Activated CD4-positive, alpha-beta T cell treated with anti-CD3 and anti-CD28 coated beads for 48 hours (primary cell): ENCODE measurements at regions not wholly inside any gene's neighbourhood (a gene's known extent, or its start where the extent isn't known, plus 50 kb on each side); places are given as distances from the start of the nearest gene placed in this dataset.
"Not testable (repeated sequence)": the region's sequence is repeated elsewhere in the genome, so short reads cannot be mapped to it uniquely, and the experiment has no call there.

ENCODE experiments used
- DNase-seq: peaks from one replicate; pipeline ENCODE4 v3.0.0-alpha.2; 2020

DNA sequence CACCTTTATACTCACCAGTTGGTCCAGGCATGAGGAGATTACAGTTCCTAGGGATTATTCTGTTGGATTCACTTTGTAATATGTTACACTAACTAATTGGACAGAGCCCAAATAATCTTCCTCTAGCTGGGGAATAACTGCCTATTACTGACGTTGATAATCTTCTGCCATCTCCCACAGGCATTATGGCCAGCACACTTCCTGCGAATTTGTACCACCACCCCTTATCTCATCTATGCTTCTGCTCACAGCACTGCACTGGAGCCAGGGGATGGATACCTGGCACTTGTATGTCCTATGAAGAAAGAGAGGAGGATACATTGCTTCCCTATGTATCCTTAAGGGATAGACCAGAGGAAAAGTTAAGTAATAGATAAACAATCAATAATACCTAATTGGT lies 494.8 kb upstream of the MAN1A1 start:
- DNase-seq: no peak

DNA sequence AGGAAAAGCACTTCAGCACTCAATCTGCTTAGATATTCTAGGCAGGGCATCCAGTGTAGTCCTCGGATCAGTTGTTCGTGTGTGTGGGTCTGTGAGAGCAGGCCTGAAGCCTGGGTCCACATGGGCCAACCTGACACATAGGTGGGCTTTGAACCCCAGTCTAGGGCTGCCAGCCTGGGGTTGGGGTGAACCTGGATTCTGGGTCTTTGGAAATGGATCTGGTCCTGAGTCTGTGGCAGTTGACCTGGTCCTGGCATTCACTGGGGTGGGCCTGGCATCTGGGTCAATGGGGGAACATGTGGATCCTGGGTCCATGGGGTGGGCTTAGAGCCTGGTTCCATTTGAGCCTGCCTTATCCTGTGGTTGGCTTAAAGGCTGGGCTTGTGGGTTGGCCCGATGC lies 492.6 kb upstream of the MAN1A1 start:
- DNase-seq: no peak

DNA sequence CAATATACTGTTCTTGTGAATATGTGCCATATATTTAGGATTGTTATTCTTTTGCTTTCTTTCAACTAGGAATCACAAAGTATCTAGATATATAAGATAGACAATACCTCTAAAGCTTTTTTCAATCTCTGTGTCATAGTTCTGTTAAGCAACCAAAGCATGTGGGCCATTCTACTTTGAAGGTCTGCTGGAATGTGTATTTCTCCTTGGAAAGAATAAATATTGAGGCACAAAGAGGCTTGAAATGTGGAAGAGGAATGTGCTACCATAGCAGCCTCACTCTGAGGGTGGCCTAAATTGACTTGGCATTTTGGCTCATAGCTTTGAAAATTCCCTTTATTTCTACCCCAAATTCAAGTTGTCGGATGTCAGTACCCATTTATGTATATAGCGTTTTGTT lies 488.5 kb upstream of the MAN1A1 start:
- DNase-seq: no peak

DNA sequence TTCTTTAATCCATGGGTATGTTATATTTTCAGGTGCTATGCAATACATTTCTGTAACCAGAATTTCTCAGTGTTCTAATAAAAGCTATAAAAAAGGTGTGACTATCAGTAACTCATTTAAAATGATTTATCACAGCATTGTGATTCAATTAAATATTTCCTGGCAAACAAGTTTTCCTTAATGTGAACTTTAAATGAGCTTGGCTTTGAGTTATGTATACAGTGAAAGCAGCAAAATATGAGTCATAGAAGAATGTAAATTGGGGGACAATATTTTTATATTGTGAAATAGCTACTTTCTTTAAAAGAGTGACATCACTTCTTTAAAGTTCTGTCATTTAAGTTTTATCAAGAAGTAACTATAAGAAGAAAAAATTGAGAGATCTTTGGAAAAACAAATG lies 484.9 kb upstream of the MAN1A1 start:
- DNase-seq: no peak

DNA sequence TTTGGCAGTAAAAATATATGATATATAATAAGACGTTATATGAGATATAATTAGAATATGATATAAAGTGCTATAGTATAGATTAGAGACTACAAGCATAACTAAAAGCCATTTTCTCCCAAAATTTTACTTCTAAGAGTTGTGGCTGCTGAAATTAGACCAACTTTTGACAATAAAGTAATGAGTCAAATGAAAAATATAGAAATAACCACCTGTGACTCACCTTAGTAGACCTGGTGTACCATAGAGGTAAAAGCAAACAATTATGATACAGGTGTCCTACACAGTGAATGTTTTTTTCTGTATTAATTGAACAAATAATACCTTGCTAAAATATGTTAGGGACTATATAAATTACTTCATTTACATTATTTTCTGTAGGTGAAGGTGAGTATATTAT lies 482.9 kb upstream of the MAN1A1 start:
- no peak for DNase-seq

DNA sequence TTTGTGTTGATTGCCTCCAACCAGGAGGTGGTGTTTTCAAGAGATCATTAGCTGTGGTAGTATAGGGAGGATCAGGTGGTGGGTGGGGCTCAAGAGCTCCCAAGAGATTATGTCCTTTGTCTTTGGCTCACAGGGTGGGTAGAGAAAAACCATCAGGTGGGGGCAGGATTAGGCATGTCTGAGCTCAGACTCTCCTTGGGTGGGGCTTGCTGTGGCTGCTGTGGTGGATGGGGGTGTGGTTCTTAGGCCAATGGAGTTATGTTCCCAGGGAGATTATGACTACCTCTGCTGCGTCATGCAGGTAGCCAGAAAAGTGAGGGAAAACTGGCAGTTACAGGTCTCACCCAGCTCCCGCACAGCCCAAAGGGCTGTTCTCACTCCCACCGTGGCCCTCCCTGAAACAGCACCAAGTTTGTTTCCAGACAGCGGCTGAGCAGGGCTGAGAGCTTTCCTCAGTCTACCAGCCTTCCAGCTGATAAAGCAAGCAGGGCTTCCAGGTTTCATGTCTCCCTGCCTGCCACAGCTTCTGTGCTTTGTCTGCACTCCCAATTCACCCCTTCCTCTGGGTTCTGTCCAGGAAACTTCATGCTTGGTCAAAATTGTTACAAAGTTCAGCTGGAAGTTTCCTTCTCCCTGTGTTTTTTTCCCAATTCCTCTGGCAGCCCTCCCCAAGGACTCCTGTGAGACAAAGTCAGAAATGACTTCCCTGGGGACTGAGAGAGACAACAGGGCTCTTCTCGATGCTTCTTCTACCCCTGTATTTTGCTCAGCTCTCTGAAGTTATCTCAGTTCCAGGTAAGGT lies 481.1 kb upstream of the MAN1A1 start:
- no peak for DNase-seq

DNA sequence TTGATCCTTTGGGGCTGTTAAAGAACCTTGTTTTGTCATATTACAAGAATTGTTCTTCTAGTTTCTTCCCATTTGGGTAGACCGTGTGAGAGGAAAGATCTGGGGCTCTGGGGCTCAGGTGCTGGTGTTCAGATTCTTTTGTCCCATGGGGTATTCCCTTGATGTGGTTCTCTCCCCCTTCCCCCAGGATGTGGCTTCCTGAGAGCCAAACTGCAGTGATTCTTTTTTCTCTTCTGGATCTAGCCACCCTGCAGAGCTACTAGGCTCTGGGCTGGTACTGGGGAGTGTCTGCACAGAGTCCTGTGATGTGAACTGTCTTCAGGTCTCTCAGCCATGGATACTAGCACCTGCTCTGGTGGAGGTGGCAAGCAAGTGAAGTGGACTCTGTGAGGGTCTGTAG lies 480.5 kb upstream of the MAN1A1 start:
- no peak for DNase-seq

DNA sequence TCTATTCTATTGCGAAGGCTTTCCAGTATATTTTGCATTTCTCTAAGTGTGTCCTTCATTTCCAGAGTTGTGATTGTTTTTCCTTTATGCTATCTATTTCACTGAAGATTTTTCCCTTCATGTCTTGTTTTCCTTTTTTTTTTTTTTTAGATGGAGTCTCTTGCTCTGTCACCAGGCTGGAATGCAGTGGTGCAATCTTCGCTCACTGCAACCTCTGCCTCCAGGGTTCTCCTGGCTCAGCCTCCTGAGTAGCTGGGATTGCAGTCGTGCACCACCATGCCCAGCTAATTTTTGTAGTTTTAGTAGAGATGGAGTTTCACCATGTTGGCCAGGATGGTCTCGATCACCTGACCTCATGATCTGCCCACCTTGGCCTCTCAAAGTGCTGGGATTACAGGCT lies 479.9 kb upstream of the MAN1A1 start:
- not testable (repeated sequence) for DNase-seq

DNA sequence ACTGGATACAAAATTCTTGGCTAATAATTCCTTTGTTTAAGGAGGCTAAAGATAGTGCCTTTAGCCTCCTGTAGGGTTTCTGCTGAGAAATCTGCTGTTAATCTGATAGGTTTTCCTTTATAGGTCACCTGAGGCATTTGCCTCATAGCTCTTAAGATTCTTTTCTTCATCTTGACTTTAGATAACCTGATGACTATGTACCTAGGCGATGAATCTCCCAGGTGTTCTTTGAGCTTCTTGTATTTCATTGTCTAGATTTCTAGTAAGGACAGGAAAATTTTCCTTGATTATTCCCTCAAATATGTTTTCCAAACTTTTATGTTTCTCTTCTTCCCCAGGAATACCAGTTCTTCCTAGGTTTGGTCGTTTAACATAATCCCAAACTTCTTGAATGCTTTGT lies 479.4 kb upstream of the MAN1A1 start:
- DNase-seq: no peak

DNA sequence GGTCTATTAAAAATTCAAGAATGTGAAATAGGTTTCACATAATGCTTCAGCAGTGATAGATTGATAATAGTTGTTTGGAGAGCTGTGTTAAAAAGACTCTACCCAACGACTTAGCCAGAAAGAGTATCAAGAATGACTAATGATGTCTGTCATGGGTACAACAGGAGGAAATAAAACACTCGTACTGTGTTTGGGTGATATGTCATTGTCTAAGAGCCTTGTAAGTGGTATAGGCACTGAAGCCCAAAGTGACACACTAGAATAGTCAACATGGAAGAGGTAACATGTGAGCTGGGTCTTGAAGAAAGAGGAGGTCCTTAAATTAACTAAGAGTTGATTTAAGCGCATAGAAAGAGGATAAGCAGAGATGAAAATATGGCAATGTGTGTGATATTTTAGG lies 471.8 kb upstream of the MAN1A1 start:
- no peak for DNase-seq

DNA sequence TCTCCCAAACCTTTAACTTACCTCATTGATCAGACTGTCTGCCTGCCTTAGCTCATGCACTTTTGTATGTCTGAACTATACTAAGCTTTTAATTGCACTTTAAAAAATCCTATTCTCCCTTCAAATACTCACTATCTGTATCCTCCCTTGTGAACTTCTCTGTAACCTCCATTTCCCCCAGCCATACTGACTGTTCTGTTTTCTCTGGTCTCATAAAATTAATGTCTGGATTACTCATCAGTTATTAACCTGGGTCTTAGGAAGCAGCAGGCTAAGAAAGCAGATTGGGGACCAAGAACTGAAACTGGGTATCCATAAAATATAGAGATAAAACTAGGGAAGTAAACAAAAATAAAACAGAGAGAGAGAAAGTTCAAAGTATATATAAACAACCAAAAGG lies 469.3 kb upstream of the MAN1A1 start:
- DNase-seq: no peak

DNA sequence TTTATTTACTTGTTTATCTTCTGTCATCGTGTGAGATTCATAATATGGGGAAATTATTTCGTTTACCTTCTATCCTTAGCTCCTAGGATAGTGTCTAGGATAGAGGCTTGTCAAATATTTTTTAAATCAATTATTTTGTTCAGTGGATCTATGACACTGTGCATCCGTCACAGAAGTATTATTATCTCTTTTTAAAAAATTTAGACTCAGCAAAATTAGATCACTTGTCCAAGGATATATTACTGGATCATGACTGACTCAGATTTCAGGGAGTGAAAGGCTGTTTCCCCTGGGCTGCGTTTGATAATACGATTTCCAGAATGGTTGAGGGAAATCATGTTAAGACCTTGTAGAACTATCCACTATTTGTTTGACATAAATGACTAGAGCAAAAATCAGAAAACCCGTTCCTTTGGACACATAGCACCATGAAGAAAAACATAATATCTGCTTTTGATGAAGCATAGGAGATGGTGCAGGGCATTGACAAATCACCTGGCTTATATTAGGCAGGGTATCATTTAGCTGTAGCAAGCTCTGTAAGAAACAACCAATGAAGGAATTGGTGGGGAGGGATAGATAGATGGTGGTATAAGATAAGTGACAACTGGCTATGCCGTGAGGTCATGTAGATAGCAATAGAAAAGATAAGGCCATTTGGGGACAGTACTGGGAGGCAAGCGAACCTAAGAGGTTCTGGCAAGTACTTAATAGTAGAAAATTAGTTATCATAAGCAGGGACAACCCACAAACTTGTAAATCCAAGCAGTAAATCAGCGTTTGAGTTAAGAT lies 465.2 kb upstream of the MAN1A1 start:
- DNase-seq: no peak

DNA sequence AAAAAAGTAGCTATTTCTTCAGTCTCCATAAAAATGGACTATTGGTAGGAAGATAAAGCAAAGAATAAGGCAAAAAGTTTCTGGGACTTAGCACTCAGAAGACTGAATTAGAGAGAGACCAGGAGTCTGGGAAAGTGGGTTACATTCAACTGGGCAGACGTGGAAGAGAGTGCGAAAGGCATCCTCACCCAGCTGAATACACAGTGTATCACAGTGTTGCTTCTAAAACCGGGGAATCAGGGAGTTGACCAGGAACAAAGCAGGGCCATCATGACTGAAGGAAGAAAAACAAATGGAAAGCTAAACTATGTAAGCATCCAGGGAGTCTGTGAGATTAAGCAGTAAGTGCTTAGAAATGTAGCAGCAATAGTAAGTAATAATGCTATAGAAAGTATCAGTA lies 452.9 kb upstream of the MAN1A1 start:
- DNase-seq: no peak

DNA sequence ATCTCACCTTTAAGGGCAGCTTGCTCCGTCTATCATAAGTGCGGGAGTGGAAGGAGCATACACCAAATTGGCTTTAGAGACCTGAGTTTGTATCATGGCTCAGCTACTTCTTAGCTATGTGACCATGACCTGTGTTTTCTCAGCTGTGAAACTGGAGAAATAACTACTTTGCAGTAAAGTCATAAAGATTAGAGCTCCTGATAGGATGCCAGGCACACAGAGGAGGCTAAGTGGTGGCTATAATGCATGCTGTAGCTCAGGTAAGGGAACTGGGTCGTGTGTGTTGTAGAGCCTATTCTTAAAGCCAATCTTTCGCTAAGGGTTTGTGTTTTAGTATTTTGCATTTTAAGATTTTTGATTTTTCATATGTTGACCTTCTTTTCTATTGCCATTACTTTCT lies 451.5 kb upstream of the MAN1A1 start:
- no peak for DNase-seq

DNA sequence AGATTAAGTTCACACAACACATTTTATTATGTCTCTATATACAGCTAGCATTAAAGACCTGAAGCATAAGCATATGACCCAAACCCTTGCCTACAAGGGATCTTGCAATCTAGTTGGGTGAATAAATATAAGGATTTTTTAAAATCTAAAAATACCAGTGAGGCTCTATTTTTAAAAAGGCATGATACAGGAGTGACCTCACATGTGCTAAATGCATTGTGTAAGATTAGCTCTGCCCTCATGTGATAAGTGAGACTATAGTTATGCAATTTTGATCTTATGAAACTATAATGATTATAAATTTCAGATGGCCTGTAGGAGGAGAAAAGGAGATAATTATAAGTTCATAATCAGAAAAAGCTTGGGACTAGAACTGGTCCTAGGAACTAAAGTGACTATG lies 451.0 kb upstream of the MAN1A1 start:
- no peak for DNase-seq

DNA sequence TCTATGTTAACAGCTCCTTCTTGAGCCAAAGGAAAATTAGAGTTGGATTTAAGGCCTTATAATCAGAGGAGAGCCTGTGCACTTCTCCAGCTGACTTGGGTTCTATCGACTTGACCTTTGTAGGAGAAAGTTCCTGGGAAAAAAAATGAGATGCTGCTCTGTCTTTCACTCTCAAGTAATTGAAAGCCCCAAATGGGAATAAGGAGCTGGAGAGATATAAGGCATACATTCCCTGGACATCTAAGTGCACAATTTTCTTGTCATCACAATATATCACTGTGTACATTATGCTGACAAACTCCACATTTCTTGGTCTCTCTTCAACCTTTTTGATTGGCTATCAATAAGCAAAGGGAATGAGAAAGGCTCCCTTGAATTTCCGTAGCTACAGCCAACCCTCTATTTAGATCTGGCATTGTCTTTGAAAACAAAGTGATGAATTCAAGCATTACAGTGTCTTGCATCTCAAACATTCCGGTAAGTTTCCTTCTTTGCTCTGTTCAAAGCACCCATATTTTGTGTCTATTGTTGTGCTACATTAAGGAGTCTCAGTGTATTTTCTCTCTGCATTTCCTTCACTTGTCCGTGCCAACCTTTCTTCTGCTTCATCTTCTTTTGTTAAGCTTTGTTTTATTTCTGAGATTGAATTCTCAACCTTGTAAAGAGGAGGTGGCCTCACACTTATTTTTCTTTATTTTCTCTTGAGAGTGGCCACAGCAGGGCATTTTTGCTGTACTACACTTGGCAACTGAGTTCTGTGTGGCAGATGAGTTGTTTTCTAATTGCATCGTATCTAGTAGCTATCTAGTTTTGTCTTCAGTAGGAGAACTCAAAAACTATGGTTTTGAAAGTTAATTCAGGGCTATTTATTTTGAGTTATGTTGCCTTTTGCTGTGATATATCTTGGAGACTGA lies 450.3 kb upstream of the MAN1A1 start:
- DNase-seq: no peak

DNA sequence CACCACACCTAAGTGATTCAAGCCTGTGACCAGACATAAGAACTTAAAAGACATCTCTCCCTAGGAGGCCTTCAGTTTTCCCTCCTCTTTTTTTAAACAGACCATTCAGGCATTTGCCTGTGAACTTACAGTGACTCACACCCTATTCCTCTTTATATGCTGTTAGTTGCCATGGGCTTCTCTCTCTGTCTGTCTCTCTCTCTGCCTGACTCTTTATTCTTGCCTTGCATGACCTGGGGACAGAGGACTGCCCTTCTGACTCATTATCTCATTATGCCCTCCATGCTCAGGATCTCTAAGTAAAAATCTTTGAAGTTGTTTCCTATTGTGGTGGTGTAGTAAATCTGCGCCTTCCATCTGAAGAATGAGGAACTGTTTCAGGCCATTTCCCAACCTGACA lies 442.2 kb upstream of the MAN1A1 start:
- no peak for DNase-seq

DNA sequence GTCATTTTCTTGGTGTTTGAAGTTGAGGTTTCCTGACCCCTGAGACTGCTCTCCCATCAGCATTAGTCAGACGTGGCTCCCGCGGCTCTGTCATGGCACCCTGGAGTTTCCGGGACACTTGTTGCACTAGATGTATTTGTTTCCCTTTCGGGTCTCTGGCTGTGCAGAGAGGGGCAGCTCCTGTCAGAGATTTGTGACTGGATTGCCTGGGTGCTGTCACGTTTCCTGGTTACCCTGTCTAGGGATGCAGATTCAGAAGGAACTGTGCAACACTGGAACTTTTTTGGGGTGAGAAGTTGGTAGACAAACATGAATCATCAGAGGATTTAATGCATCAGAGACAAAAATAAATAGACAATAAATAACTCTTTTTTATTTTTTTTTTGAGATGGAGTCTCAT lies 431.8 kb upstream of the MAN1A1 start:
- DNase-seq: no peak

DNA sequence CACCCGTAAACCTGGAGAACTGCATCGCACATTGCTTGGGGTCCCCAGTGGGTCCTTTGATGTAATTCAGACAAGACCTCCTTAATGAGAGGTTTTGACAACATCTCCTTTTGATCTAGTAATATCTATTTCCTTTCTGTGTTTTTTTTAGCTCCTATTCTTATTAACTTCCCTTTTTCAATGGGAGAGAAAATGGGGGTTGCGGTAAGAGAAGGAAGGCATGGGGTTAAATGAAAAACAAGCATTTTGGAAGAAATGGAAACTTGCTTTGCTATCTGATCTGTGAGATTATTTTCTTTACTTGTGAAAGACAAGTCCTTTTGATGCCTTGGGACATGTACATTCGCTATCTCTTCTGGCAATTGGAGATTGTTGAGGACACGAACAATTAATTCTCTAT lies 418.6 kb upstream of the MAN1A1 start:
- DNase-seq: no peak

DNA sequence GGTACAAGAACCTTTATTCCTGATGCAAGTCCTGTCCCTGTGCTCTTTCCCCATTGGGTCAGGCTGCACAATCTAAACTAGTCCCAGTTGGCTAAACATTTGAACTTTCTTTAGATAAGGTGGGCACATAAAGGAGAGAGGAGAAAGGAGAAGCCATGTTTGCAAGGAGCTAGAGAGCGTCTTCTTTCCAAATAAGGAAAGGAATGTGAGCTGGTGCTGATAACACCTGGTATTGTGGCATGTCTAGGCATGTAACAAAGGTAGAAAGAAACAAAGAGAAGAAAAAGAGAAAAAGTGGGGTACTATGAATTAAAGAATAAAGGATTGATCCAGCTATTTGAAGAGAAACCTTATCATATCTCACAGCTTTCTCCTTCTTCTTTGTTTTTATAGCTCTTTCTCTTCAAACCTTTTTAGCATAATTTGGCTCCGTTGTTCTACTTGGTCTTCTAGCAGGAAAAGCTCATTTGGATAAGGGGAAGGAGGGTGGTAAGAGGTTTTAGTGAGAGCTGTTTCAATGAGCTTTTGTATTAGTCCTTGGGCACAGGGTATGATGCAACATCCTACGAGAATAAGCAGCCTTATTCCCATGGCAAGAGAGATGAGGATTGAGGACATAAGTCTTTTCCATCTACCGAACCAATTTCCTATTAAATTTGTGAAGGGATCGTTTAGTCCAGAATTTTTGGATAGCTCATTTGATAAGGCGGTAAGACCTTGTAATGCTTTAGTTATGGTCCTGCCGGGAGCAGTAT lies 415.5 kb upstream of the MAN1A1 start:
- no peak for DNase-seq

DNA sequence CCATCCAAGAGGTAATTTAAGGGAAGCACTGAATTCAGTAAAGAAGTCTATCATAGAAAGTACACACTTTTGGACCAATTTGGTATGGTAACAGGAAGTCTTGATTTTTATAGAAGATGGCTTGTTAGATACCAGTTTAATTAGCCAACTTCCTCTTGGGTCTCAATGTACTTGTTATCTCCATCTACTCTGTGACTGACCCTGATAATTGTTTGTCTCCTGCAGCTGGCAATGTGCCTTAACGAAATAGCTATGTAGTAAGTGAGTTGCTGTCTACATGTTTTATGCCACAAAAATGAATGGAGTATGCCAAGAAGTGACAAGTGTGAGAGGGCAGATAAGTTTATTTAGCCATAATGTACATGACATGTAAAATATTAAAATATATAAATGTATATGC lies 410.5 kb upstream of the MAN1A1 start:
- DNase-seq: no peak

DNA sequence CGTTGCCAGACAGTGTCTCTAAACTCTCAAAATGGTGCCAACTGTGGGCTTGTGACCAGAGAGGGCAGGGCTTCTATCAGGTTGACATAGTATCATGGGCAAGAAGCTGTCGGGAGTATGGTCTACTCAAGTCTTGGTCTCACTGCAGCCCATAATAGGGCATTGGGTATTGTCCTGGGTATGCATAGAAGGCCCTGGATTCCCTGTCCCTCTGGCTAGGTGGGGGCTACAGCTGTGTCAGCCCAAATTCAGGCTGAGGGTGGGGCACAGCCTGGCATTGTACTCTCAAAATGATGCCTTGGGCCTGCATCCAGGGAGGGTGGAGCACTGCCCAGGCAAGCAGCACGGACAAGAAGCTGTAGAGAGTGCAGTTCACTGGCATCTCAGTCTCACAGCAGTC lies 408.8 kb upstream of the MAN1A1 start:
- no peak for DNase-seq

DNA sequence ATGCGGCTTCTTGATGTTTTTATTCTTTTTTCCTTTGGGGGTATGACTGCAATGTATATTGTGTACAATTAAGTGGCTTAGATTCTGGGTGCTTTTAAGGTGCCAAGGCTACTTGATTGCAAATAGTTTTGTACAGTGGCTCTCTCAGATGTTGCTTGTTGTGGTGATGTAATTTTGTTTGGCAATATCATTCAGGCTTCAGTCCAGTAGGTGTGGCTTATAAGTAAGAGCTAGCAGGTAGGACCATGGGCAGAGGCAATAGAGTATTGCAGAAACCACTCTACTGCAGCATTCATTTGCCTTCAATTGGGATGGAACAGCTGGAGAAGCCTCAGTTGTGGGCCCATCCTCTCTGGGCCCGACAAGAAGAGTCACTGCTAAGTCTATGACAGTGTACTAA lies 407.9 kb upstream of the MAN1A1 start:
- DNase-seq: no peak
